DND-41 (cell line): ENCODE measurements at regions not wholly inside any gene's neighbourhood (a gene's known extent, or its start where the extent isn't known, plus 50 kb on each side); places are given as distances from the start of the nearest gene placed in this dataset.

Source experiments
- EZH2 ChIP-seq: IDR thresholded peaks from 3 replicates; pipeline ENCODE4 v1.6.1; 2012; ENCODE audit warnings: borderline replicate concordance, low read depth, mild to moderate bottlenecking, moderate library complexity, low read length, inconsistent platforms; ENCODE audit not compliant: severe bottlenecking
- TF ChIP-seq, protein P1 (sequence below): IDR thresholded peaks from 2 replicates; pipeline ENCODE4 v1.5.1; 2012; ENCODE audit warnings: borderline replicate concordance, low read length, moderate library complexity, mild to moderate bottlenecking; ENCODE audit not compliant: poor library complexity, severe bottlenecking; ENCODE audit errors: extremely low read depth

DNA sequence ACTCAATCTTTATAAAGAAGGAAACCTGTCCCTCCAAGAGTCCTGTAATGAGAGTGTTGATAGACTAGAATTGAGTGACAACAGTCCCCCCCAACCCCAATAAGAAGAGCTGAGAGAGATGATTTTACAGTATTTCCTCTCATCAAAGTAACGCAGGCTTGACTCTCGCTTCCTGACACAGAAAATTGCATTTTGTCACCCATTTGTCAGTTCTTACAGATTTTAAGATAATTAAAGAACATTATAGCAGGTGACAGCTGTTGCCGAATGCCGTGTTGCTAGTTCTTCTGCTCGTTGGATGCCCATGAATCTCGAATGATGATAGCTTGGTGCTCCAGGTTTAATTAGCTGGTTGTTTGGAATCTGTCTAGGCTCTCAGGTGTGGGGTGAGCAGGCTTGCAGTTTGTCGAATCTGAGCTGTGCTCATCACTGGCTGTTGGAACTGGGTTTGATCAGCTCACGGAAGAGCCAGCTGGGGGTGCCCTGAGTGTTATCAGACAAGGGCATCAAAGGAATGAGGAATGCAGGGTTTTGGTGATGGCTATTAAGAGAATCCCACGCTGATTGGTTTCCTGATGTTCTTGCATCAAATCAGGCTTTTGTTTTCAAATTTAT lies 84.8 kb upstream of the CPHXL start:
- TF ChIP-seq, protein P1, sequence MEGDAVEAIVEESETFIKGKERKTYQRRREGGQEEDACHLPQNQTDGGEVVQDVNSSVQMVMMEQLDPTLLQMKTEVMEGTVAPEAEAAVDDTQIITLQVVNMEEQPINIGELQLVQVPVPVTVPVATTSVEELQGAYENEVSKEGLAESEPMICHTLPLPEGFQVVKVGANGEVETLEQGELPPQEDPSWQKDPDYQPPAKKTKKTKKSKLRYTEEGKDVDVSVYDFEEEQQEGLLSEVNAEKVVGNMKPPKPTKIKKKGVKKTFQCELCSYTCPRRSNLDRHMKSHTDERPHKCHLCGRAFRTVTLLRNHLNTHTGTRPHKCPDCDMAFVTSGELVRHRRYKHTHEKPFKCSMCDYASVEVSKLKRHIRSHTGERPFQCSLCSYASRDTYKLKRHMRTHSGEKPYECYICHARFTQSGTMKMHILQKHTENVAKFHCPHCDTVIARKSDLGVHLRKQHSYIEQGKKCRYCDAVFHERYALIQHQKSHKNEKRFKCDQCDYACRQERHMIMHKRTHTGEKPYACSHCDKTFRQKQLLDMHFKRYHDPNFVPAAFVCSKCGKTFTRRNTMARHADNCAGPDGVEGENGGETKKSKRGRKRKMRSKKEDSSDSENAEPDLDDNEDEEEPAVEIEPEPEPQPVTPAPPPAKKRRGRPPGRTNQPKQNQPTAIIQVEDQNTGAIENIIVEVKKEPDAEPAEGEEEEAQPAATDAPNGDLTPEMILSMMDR: no peak
- no peak for TF ChIP-seq EZH2
